ENCODE measurements at regions not wholly inside any gene's neighbourhood (a gene's known extent, or its start where the extent isn't known, plus 50 kb on each side); places are given as distances from the start of the nearest gene placed in this dataset.

GRCh38 chr6:40340957-40341356 is 246.2 kb downstream of the LRFN2 start:
- DNase-seq (ENCODE audit: extremely low read depth, insufficient read length): no peak
- no peak for TF ChIP-seq CTCF (IDR thresholded peaks at IDR 0.05; ENCODE audit: insufficient read depth, low read length, poor library complexity, severe bottlenecking)
- no peak overlapping the region for H3K4me3 ChIP-seq (replicated peaks; ENCODE audit: low read depth, low read length)
- H3K36me3 ChIP-seq (ENCODE audit: control insufficient read depth, insufficient read depth, low read length): no peaks in the 10 kb centered on the region
- peaks cover 2% of the 10 kb centered on the region; the same call in 1 of the 2 replicates for H3K27me3 ChIP-seq (replicated peaks; ENCODE audit: control insufficient read depth, insufficient read depth, low read length)

- Histone ChIP-seq H3K27me3 (replicated peaks; ENCODE audit: control insufficient read depth, insufficient read depth, low read length) (peaks cover 2% of the 10 kb centered on the region; the same call in 1 of the 2 replicates), H3K36me3 (ENCODE audit: control insufficient read depth, insufficient read depth, low read length) (no peaks in the 10 kb centered on the region), H3K4me3 (replicated peaks; ENCODE audit: low read depth, low read length) (no peak overlapping the region)
- no peak for DNase-seq (ENCODE audit: extremely low read depth, insufficient read length)
- TF ChIP-seq CTCF (IDR thresholded peaks at IDR 0.05; ENCODE audit: insufficient read depth, low read length, poor library complexity, severe bottlenecking): no peak
Observed at GRCh38 chr6:40340196-40340595, 247.0 kb downstream of the LRFN2 start.

GRCh38 chr6:40338306-40338705 is 248.9 kb downstream of the LRFN2 start:
- peaks cover 2% of the 10 kb centered on the region; the same call in 1 of the 2 replicates for H3K27me3 ChIP-seq (replicated peaks; ENCODE audit: control insufficient read depth, insufficient read depth, low read length)
- TF ChIP-seq CTCF (IDR thresholded peaks at IDR 0.05; ENCODE audit: insufficient read depth, low read length, poor library complexity, severe bottlenecking): no peak
- no peak for DNase-seq (ENCODE audit: extremely low read depth, insufficient read length)
- no peak overlapping the region for H3K4me3 ChIP-seq (replicated peaks; ENCODE audit: low read depth, low read length)
- no peaks in the 10 kb centered on the region for H3K36me3 ChIP-seq (ENCODE audit: control insufficient read depth, insufficient read depth, low read length)

DNA sequence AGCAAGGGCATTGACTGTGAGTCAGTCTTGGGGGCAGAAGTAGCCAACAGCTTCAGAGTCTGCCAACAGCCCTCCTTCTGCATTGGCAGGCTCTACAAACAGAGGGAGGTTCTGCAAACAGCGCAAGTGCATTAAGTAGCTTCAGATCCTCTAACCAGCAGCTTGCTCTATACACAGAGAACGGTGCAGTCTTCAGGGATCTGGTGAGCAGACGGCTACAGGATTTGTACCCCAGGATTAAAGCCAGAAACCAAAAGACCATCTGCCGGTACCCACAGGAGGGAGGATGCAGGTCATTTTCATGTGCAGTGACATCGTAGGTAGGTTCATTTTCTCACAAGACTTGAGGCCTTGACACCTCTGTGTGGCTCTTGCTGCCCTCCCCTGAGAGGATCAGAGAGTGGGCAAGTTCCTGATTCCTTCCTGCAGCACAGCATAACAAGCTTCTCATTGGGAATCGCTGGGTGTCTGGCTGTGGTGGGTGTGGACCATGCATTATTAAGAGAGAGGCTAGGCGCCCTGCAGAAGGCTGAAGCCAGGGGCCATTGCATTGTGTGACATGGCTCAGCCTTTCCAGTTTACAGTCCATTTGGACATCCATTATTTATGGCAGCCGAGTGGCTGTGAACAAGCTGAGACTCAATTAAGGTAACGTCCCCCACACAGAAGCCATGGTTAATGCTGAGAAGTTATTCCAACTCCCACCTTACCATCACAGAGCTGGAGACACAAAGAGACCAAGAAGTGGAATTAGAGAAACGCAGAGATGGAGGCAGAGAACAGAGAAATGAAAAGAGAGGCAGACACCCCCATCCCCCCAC is 250.0 kb downstream of the LRFN2 start:
- no peak for TF ChIP-seq CTCF (IDR thresholded peaks at IDR 0.05; ENCODE audit: insufficient read depth, low read length, poor library complexity, severe bottlenecking)
- no peak for DNase-seq (ENCODE audit: extremely low read depth, insufficient read length)
- no peaks in the 10 kb centered on the region for H3K36me3 ChIP-seq (ENCODE audit: control insufficient read depth, insufficient read depth, low read length)
- peaks cover 2% of the 10 kb centered on the region; the same call in 1 of the 2 replicates for H3K27me3 ChIP-seq (replicated peaks; ENCODE audit: control insufficient read depth, insufficient read depth, low read length)
- H3K4me3 ChIP-seq (replicated peaks; ENCODE audit: low read depth, low read length): no peak overlapping the region

- Histone ChIP-seq H3K4me3 (replicated peaks; ENCODE audit: low read depth, low read length) (no peak overlapping the region), H3K27me3 (replicated peaks; ENCODE audit: control insufficient read depth, insufficient read depth, low read length) (peaks cover 2% of the 10 kb centered on the region; the same call in 1 of the 2 replicates), H3K36me3 (ENCODE audit: control insufficient read depth, insufficient read depth, low read length) (no peaks in the 10 kb centered on the region)
- DNase-seq (ENCODE audit: extremely low read depth, insufficient read length): no peak
- TF ChIP-seq CTCF (IDR thresholded peaks at IDR 0.05; ENCODE audit: insufficient read depth, low read length, poor library complexity, severe bottlenecking): no peak
Observed at GRCh38 chr6:40336296-40336695, 250.9 kb downstream of the LRFN2 start.
